OCI-LY1 (cell line): ENCODE measurements at regions not wholly inside any gene's neighbourhood (a gene's known extent, or its start where the extent isn't known, plus 50 kb on each side); places are given as distances from the start of the nearest gene placed in this dataset.

Source experiments
- CTCF ChIP-seq: fragments of 200-600 bp; sonication (generic), shearing (Covaris generic); IDR thresholded peaks from 2 replicates; pipeline ENCODE4 v1.5.1; 2017; ENCODE audit warnings: mild to moderate bottlenecking, antibody characterized with exemption, low read length, moderate library complexity, mixed read lengths
- EZH2 ChIP-seq: fragments of 200-600 bp; sonication (generic), shearing (Covaris generic); IDR thresholded peaks from 2 replicates; pipeline ENCODE4 v1.8.0; 2017; ENCODE audit warnings: borderline replicate concordance, mixed run types, mild to moderate bottlenecking, antibody characterized with exemption, low read length, moderate library complexity, mixed read lengths

GRCh38 chr7:84693483-84693882, 493.4 kb downstream of the SEMA3D start:
- no peak for TF ChIP-seq CTCF
- no peak for TF ChIP-seq EZH2
